GM12891 (cell line): ENCODE measurements at regions not wholly inside any gene's neighbourhood (a gene's known extent, or its start where the extent isn't known, plus 50 kb on each side); places are given as distances from the start of the nearest gene placed in this dataset.

Source experiments
- POLR2A ChIP-seq: IDR thresholded peaks from 2 replicates; pipeline ENCODE4 v1.6.1; 2011; ENCODE audit warnings: low read depth, low read length, control low read depth
- POLR2AphosphoS5 ChIP-seq: IDR thresholded peaks from 2 replicates; pipeline ENCODE4 v1.6.1; 2011; ENCODE audit warnings: low read depth, low read length, control low read depth
- POU2F2 ChIP-seq: IDR thresholded peaks from 2 replicates; pipeline ENCODE4 v1.6.1; 2011; ENCODE audit warnings: low read depth, mild to moderate bottlenecking, control low read depth, low read length, moderate library complexity
- SPI1 ChIP-seq: IDR thresholded peaks from 2 replicates; pipeline ENCODE4 v1.6.1; 2011; ENCODE audit warnings: low read depth, low read length, control low read depth
- TAF1 ChIP-seq: IDR thresholded peaks from 2 replicates; pipeline ENCODE4 v1.6.1; 2011; ENCODE audit warnings: low read depth, low read length, control low read depth

DNA sequence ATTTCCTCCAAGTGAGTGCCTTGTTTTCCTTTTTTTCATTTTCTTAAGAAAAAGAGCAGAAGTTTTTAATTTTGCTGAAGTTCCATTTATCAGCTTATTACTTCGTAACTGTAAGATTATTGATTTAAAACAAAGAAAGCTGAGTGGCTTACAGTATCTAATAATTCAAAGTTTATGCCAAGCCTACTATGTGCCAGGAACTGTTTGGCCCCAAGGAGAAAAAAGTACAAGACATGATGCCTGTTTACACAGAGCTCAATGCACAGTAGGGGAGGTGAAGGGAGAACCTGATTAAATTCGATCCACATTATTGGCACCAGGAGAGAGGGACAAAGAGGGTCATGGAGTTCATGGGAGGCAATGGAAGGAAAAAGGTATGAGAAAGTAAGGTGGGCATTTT lies 419.3 kb upstream of the ZMIZ1 start:
- TF ChIP-seq SPI1 = no peak
- TF ChIP-seq TAF1 = no peak
- no peak for TF ChIP-seq POLR2AphosphoS5
- no peak for TF ChIP-seq POLR2A
- no peak for TF ChIP-seq POU2F2
